Hepatic stellate cell (primary cell): ENCODE measurements at regions not wholly inside any gene's neighbourhood (a gene's known extent, or its start where the extent isn't known, plus 50 kb on each side); places are given as distances from the start of the nearest gene placed in this dataset.
"Not testable (repeated sequence)": the region's sequence is repeated elsewhere in the genome, so short reads cannot be mapped to it uniquely, and the experiment has no call there.

Experiments
- DNase-seq: peaks from one replicate; pipeline ENCODE4 v3.0.0; 2011; ENCODE audit warnings: low spot score

DNA sequence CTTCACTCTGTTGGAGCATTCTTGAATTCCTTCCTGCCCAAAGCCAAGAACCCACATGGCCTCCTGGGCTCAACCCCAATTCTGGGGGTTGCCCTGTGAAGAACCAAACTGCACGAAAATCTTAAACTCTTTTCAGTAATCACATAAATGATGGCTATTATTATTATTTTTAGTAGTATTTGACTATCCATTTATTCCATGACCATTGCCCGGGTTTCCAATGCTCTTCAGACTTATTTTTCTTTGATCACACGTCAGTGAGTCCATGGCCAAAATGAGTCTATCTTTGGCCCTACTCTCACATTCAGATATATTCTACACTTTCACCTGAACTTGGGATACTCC is 185.9 kb downstream of the AVL9 start:
- DNase-seq = no peak

DNA sequence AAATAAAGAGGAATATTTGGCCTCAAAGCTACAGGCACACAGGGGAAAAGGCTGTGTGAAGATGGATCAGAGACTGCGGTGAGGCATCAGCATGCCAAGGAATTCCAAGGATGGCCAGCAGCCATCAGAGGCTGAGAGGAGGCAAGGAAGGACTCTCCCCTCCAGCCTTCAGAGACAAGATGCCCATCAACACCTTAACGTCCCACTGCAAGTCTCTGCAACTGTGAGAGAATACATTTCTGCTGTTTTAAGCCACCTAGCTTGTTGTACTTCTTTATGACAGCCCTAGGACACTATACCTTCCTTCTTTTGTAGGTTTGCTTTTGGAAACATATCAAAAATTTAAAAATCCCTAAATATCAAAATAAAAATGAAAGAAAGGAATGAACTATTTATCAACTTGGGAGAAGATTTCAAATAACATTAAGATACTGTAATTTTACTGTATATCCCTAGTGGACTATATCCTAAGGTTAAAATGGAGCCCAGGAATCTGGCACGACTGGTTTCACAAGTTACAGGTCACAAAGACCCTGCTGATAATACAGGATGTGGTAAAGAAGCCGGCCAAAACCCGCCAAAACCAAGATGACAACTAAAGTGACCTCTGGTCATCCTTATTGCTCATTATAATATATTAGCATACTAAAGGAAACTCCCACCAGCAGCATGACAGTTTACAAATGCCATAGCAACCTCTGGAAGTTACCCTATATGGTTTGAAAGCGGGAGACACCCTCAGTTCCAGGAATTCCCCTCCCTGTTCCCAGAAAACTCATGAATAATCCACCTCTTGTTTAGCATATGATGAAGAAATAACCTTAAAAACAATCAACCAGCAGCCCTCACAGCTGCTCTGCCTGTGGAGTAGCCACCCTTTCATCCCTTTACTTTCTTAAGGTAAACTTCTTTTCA is 185.2 kb downstream of the AVL9 start:
- DNase-seq = no peak

DNA sequence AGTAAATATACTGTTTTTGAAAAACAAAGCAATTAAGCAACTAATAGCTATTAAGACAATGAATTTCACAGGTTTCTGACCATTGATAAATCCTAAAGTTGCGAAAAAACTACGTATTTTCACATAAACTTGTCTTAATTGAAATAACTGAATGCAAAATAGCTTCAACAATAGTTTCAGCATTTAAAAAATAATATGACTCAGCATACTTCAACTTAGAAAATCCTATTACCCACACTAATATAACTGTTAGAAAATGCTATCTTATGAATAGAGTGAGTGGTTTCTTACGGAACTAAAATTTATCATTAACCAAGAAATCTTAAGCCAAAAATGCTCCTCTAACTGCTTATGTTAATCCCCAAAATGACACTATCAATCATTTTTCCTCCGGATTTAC is 183.9 kb downstream of the AVL9 start:
- no peak for DNase-seq

DNA sequence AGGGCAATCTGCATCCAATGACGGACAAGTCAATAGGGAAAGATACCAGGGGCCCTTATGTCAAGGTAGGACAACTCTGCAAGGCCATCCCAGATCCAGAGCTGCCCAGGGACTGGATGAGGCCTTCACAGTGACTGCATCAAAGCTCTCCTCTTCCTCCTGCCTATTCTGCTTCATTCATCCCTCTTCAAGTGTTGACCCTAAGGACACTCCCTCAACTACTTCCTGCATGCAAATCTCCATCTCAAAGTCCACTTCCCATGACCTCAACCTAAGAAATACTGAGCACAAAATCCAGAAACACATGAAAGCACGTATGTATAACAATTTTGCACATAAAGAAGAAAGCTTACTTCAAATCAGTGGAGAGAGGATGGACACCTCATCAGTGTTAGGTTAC is 182.3 kb downstream of the AVL9 start:
- no peak for DNase-seq

DNA sequence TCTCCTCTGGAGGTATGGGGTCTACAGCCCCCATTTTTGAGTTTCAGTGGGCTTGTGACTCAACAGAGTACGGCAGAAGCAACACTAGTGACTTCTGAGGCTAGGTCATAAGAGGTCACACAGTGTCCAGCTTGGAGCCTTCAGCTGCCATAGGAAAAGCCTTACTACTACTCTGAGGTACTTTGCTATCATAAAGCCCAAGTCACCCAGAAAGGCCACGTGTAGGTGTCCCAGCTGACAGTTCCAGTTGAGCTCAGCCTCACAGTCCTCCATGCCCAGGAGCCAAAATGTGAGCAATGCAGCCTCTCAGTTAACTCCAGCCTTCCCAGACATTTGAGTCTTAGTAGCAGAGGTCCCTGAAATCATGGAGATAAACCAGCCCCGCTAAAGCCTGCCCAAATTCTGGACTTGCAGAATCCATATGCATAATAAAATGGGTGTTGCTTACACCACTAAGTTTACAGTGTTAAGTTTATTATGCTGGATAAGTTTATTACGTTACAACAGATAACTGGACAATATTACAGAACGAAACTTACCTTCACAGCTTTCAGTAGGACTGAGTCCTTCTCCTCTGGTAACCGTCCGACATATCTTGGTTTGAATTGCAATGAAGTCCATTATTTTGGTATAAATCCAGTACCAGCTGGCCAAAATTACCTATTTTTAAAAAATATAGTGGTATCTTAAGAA is 181.1 kb downstream of the AVL9 start:
- no peak for DNase-seq

DNA sequence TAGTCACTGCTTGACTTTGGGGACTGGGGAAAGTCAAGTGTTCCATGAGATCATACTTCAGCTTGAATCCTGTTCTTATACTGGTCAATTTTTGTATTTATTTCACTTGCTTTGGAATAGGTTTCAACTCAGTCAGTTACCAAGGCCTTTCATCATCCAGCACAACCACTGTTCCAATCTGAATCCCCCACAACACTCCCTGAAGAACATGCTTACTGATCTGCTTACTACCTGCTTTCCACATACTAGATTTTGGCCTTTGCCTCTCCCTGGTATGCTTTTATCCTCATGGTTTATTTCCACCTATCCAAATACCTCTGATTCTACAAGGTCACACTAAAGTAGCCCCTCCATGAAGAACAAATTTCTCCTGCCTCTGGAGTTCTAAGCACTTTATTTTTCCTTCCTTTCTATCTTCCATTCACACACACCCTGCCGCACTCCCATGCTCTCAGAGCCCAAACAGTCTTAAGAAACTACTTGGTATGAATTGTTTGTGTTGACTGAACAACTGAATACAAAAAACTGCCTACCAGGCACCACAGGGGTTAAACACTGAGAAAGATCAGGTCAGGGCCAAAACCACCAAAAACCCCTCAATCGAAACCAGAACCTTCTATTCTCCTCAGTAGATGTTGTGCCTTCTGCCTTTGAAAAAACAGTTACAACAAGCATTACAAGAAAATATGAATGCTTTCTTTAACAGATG is 178.1 kb downstream of the AVL9 start:
- no peak for DNase-seq

DNA sequence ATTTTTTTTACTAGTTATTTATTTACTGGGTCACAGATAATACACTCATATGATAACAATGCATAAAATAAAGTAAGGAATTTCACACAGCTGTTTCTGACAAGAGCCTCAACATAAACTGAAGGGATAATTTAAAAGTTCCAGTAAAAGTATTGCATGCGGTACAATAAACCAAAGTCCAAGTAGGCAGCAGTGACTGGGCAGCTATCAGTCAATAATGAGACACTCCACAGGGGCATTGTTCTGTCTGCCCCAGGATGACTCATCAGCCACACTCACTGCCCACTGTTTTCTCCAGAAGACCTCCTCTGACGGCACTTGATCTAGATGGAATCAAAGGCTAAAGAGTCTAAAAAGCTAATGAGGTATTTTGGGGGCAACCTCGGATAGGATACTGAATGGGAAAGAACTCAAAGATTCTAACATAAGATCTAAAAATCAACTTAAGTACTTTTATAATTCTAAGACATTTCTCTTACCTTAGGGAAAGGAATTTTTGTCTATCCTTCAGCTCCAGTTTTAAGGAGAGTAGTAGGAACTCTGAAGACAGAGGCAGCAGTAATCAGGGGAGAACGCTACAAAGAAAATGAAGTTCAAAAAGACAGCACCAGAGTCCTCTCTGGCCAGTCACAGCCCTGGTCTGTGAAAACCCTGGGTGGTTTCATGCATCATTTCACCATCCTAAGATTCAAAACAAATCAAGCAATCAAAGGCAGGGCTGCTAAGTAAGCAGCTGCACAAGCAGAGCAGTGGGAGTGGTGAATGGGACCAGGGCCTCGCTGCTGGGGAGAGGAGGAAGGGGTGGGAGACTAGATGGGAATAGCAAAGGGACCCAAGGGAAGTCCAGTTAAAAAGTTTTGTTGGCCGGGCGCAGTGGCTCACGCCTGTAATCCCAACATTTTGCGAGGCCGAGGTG is 175.1 kb downstream of the AVL9 start:
- no peak for DNase-seq

DNA sequence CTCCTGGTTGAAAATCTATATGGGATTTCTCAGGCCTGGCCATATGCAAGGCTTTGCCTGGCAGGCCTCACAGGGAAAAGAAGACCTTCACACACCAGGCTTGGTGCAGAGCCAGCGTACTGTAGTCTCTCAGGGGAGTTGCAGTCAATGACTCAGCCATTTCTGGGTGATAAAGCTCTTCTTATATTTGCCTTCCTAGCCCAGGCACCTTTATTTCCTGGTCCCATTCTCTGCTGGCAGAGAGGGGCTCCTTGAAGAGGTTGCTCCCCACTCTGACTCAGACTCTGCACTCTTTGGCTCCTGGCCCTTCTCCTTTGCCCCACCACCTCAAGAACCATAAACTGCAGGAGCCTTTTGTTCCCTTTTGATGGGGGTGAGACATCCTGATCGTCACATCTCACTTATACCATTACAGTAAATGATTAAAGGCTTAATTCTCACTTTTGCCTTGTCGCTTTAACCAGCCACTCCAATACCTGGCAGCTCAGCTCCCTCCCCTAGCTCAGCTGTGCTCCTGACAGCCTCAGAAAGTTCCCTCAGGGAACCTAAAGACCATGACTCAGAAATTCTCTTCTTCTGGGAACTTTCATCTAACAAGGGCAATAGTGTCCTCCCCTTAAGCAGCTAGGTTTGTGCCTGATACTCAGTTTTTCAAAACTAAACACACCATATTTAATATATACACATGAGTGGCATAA is 174.0 kb downstream of the AVL9 start:
- peak; percentile 6 for DNase-seq

DNA sequence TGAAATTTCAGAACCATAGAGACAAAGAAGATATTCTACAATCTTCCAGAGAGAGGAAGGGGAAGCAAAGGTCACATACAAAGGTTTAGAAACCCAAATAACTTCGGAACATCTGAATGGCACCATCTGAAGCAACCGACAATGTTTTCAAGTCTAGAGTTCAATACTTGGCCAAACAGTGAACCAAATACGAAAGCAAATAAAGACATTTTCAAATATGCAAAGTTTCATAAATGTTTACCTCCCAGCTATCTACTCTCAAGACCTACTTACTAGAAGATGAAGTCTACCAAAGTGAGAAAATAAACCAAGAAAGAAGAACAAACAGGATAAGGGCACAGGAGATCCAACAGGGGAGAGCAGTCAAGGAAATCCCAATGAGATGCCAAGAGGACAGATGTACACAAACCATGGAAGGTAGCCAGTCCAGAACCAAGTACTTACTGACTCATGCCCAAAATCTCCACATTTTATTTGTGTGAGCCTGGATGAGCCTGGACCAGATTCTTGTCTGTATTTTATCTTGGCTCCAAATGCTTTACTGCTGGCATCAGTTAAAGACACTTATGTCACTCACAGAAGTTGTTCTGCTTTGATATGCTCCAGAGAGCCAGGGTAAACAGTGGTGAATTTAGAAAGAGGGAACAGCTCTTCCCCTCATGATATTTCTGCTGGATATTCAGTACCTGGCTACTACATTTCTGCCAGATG is 173.3 kb downstream of the AVL9 start:
- not testable (repeated sequence) for DNase-seq

DNA sequence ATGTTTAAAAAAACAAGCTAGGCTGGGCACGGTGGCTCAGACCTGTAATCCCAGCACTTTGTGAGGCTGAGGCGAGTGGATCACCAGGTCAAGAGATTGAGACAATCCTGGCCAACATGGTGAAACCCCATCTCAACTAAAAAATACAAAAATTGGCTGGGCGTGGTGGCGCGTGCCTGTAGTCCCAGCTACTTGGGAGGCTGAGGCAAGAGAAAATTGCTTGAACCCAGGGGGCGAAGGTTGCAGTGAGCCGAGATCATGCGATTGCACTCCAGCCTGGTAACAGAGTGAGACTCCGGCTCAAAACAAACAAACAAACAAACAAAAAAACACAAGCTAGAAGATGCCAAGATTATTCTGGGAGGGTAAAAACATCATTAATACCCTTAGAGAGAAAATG is 172.3 kb downstream of the AVL9 start:
- DNase-seq = not testable (repeated sequence)

DNA sequence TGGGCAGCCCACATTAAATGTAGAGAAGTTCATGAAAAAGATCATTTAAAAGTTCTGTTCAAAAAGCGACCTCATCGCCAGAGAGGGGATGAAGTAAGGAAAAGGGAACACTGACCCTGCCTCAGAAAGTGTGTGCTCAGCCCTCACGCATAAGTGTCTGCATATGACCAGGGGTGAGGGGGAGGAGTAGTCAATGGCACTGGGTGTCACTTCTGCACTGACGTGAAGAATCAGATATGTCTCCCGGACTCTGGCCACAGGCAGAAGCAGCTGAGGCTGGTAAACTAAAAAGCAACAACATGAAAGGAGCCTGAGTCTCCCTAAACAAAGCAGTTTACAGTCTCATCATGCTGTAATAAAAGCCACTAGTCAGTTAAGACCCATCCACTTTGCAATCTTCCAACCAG is 168.5 kb downstream of the AVL9 start:
- not testable (repeated sequence) for DNase-seq

DNA sequence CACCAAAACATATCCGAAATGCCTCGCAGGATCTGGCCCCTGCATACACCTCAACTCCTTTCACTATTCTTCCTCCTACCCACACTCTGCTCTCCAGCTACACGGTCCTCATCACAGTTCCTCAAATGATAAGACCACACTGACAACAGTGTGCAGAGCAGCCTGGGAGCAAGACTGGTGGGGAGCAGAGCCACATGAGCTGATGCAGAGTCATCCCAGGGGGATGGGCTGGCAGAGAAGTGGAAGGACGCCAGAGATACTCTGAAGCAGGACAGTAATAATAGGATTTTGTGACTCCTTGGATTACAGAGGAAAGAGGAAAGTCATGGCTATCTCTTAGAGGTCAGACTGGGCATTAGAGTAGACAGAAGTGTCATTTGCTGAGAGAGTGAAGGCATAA is 167.2 kb downstream of the AVL9 start:
- DNase-seq = not testable (repeated sequence)

DNA sequence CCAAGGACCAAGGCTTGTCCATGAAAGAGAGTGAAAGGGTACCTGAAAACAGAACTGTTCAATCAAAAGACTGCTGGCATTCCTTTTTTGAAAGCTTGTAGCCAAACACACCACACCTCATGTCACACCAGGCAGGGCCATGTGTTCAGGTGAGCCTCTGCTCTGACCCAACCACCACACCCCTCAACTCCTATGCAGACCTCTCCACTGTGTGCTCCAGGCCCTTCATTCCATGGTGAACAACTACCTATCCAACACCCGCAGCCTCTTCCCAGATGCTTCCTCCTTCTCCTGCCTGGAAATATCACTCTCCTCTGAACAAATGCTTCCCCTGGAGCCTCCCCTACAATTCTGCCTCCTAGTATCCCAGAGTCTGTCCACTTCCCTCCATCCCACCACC is 166.6 kb downstream of the AVL9 start:
- no peak for DNase-seq

DNA sequence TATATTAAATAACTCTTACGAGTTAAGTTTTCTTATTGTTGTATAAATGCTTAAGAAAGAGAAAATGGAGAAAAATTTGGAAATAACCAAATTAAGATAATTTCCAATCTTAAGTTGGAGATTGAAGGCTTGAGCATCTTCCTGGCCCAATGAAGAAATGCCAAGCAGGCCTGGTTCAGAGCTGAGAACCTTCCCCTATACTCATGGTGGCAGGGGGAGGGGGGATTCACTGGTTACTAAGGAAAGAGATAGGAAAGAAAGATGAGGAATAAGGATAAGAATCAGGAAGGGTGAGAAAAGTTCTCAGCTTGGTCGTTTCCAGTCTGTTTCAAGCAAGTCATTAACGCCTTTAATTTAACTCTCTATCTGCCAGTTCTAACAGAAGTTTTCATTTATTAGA is 166.2 kb downstream of the AVL9 start:
- no peak for DNase-seq

DNA sequence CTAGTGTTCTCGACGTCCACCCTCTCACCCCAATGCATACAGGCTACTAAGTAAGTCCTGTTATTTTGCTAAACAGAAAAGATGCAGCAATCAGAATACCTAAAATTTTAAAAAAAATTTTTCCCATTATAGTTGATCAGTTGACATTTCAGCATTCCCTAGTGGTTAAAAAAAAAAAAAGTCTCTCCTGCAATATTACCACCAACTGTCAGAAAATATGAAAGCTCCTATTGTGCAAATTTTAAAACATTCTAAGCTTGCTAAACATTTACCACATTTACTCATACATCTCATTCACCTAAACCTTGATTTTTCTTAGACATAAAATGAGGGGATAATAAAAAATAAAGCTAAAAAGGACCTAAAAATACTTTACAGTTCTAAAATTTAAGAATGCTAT is 165.6 kb downstream of the AVL9 start:
- DNase-seq = no peak

DNA sequence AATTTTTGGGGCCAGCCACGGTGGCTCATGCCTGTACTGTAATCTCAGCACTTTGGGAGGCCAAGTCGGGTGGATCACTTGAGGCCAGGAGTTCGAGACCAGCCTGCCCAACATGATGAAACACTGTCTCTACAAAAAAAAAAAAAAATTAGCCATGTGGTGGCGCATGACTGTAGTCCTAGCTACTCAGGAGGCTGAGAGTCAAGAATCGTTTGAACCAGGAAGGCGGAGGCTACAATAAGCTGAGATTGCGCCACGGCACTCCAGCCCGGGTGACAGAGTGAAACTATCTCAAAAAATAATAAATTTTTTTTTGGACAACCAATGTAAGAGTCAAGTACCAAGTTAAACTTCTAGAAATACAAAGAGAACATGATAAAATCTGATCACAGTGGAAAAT is 164.6 kb downstream of the AVL9 start:
- no peak for DNase-seq

DNA sequence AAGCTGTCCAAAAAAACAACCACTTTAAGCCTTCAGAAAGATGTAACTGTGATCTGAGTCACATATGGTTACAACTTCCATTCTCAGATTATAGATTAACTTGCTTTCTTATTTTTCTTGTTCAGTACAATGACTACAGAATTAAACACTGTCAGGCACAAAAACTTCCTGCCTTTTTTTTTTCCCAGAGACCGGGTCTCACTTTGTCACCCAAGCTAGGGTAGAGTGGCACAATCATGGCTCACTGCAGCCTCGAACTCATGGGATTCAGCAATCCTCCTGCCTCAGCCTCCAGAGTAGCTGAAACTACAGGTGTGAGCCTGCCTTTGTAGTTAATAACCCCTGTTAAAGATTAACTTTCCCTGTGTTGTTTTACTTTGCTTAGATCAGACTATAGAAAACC is 163.2 kb downstream of the AVL9 start:
- no peak for DNase-seq

DNA sequence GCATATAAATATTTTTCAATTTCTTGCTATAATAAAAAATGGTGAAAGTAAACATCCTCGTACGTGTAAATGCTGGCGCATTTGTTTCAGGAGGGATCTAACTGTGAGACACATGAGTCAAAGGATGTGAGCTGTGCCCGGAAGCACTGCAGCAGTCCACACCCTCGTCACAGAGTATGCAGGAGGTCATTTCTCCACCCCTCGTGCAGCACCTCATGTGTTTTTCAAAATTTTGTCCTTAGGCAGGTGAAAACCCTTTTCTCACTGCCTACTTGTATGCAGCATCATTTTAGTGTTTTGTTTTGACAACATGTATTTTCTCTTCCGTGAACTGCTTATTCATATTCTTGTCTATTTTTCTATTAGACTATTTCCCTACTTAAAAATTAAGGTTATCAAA is 162.7 kb downstream of the AVL9 start:
- no peak for DNase-seq

DNA sequence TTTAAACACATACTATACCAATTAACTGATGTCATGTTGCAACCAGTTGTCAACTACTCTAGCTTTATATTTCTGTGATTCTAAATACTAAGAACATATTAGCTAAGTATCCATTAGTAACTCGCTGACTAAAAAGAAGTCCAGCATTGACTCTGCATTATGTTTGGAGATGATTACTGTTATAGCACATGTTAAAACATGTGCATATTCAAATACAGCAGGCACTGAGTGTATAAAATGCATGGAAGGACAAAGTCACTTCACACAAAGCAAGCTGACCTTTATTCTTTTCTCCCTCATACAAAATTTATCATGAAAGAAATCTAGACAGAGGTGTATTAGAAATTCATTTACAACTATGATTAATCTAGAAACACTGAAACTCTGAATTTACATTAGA is 159.3 kb downstream of the AVL9 start:
- DNase-seq = not testable (repeated sequence)

DNA sequence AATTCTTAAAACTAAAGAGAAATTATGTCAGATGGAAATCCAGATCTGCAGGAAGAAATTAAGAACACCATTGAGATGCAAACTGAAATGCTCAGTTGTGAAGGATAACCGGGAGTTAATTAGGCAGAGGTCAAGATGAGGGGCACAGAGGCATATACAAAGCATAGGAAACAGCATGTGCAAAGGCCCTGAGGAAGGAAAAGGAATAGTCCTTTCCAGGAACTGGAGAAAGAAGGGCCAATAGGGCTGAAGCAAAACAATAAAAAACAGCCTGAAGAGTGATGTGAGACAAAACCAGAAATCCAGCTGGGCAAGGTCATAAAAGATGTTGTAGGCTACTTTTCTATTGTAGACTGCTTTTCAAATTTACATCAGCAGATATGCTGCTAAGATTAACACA is 155.1 kb downstream of the AVL9 start:
- DNase-seq = not testable (repeated sequence)
